CD4-positive, alpha-beta T cell treated with Interleukin-4 for 4 hours (primary cell): ENCODE measurements at regions not wholly inside any gene's neighbourhood (a gene's known extent, or its start where the extent isn't known, plus 50 kb on each side); places are given as distances from the start of the nearest gene placed in this dataset.
"Not testable (repeated sequence)": the region's sequence is repeated elsewhere in the genome, so short reads cannot be mapped to it uniquely, and the experiment has no call there.

Experiments used
- DNase-seq: peaks from one replicate; pipeline ENCODE4 v3.0.0-alpha.2; 2020

- DNase-seq: no peak
Observed at GRCh38 chr13:90315061-90315460, 1032.4 kb upstream of the MIR17HG start.

GRCh38 chr13:90320664-90321063 is 1026.8 kb upstream of the MIR17HG start:
- no peak for DNase-seq

- no peak for DNase-seq
Observed at GRCh38 chr13:90321281-90321931, 1026.1 kb upstream of the MIR17HG start.

- no peak for DNase-seq
Observed at GRCh38 chr13:90329641-90330040, 1017.8 kb upstream of the MIR17HG start.

GRCh38 chr13:90331974-90332373 is 1015.5 kb upstream of the MIR17HG start:
- DNase-seq: no peak

GRCh38 chr13:90336507-90336906 is 1011.0 kb upstream of the MIR17HG start:
- DNase-seq: no peak

GRCh38 chr13:90341348-90341747 is 1006.1 kb upstream of the MIR17HG start:
- DNase-seq: not testable (repeated sequence)

GRCh38 chr13:90348477-90349136 is 998.9 kb upstream of the MIR17HG start:
- not testable (repeated sequence) for DNase-seq

- DNase-seq: no peak
Observed at GRCh38 chr13:90352763-90353162, 994.7 kb upstream of the MIR17HG start.

GRCh38 chr13:90355162-90355751 is 992.2 kb upstream of the MIR17HG start:
- no peak for DNase-seq

- DNase-seq: no peak
Observed at GRCh38 chr13:90360785-90361184, 986.7 kb upstream of the MIR17HG start.

GRCh38 chr13:90362707-90363106 is 984.8 kb upstream of the MIR17HG start:
- no peak for DNase-seq

- no peak for DNase-seq
Observed at GRCh38 chr13:90365130-90365529, 982.4 kb upstream of the MIR17HG start.

GRCh38 chr13:90374168-90374567 is 973.3 kb upstream of the MIR17HG start:
- no peak for DNase-seq

GRCh38 chr13:90375851-90376250 is 971.6 kb upstream of the MIR17HG start:
- DNase-seq: no peak

- no peak for DNase-seq
Observed at GRCh38 chr13:90382425-90382824, 965.1 kb upstream of the MIR17HG start.

- DNase-seq: no peak
Observed at GRCh38 chr13:90385781-90386489, 961.6 kb upstream of the MIR17HG start.

- no peak for DNase-seq
Observed at GRCh38 chr13:90388887-90389452, 958.5 kb upstream of the MIR17HG start.

GRCh38 chr13:90389537-90389936 is 958.0 kb upstream of the MIR17HG start:
- no peak for DNase-seq

GRCh38 chr13:90393408-90393807 is 954.1 kb upstream of the MIR17HG start:
- DNase-seq: no peak

- DNase-seq: no peak
Observed at GRCh38 chr13:90395348-90395747, 952.1 kb upstream of the MIR17HG start.

GRCh38 chr13:90395846-90396245 is 951.6 kb upstream of the MIR17HG start:
- DNase-seq: no peak

GRCh38 chr13:90396266-90396665 is 951.2 kb upstream of the MIR17HG start:
- no peak for DNase-seq
